ENCODE measurements at regions not wholly inside any gene's neighbourhood (a gene's known extent, or its start where the extent isn't known, plus 50 kb on each side); places are given as distances from the start of the nearest gene placed in this dataset.
"Not testable (repeated sequence)": the region's sequence is repeated elsewhere in the genome, so short reads cannot be mapped to it uniquely, and the experiment has no call there.

DNA sequence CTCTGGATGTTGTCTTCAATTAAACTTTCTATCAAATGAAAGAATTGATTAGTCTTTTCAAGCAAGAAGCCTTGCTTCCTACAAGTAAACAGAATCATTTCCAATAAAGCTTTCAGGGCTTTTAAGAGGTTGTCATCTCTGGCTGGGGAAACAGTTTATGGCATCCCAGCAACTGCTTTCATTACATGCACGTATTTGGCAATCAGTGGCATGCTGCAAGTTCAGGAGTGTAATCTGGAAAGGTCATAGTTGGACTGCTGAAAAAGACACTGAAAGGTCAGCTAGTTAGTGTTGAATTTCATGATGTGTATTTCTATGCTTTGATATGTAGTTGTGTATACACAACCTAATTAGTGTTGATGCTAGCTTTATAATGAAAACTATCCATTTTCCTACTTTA lies 332.9 kb downstream of the DSC3 start:
- DNase-seq (ENCODE audit: low read depth in 2 of 2), result no peak

- DNase-seq (ENCODE audit: low read depth in 2 of 2), result no peak
Observed at GRCh38 chr18:30705943-30706342, 336.6 kb downstream of the DSC3 start.

DNA sequence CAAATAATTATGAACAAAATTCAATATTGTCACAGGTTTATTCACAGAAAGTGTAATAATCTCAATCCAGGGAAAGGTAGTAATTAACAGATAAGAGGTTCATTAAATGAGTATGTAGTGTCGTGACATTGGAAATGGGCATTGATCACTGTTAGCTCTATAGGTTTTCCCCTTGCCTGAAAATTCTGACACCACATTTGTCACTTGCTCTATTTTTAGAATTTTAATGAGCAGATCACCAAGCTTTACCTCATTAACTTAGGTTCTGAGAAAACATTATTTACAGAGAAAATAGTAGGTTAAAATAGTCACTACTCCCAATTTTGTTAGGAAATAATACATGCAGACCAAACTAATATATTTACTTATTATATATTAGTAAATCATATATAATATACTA lies 344.0 kb downstream of the DSC3 start:
- DNase-seq (ENCODE audit: low read depth in 2 of 2), result no peak

DNA sequence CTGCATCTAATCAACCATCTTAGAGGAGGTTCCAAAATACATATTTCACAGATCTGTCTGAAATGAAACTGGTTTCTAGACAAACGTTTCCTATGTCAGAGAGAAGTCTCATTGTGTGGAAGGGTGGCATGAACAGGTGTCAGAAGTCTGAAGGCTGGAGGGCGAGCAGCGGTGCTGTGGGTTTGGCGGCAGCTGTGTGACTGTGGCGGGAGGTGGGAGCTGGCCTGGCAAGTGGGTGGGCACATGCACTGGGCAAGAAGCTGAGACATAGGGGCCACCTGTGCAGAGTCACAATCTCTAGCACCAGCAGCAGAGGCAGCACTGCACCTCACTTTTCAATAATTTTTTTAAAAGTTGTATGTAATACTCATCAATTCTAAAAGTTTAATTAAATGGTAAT lies 346.3 kb downstream of the DSC3 start:
- no peak for DNase-seq (ENCODE audit: low read depth in 2 of 2)

GRCh38 chr18:30694773-30695172 lies 347.8 kb downstream of the DSC3 start:
- DNase-seq (ENCODE audit: low read depth in 2 of 2), result no peak

- DNase-seq (ENCODE audit: low read depth in 2 of 2), result no peak
Observed at GRCh38 chr18:30689216-30689615, 353.3 kb downstream of the DSC3 start.

DNA sequence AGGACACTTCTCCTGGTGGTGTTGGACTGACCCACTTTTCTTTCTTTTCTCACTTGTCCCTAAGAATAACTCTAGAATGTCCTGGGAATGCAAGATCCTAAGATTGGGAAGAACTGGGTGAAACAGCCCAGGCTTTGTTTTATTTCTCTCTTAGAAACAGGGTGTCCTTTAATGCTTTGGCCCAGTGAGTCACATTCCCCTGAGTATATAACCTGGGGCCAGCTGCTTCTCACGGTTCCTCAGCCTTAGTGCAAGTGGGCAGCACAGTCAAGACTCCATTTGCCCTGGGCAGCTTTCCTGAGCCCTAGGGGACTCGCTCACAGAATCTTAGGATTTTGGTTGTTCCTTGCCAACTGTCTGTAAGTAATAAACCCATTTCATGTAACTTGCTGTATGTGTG lies 355.0 kb downstream of the DSC3 start:
- DNase-seq (ENCODE audit: low read depth in 2 of 2), result no peak

DNA sequence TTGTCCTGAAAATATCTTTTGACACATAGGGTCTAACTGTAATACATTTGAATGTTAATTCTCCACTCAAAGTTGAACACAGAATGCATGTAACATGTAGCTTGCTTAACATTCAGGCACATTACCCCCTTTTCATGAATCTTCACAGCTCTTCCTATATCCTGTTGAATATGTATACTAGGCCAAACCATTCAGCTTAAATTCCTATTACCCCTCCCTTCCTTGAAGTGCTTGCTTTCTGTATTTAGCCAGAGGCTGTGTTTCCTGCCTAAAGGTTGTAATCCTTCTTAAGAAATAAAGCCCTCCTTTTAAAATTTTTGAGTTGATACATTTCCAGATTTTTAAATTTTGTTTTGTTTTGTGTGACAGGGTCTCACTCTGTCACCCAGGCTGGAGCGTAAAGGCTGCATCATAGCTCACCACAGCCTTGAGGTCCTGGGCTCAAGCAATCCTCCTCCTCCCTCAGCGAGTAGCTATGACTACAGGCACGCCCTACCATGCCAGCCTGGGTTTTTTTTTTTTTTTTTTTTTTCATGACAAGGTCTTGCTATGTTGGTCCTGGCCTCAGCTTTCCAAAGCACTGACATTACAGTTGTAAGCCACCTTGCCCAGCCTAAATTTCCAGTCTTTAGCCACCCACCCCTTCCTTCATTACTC lies 357.6 kb downstream of the DSC3 start:
- no peak for DNase-seq (ENCODE audit: low read depth in 2 of 2)

GRCh38 chr18:30683836-30684235 lies 358.7 kb downstream of the DSC3 start:
- DNase-seq (ENCODE audit: low read depth in 2 of 2), result no peak

GRCh38 chr18:30682672-30683071 lies 359.9 kb downstream of the DSC3 start:
- no peak for DNase-seq (ENCODE audit: low read depth in 2 of 2)

GRCh38 chr18:30679285-30679930 lies 363.1 kb downstream of the DSC3 start:
- DNase-seq (ENCODE audit: low read depth in 2 of 2), result no peak

- DNase-seq (ENCODE audit: low read depth in 2 of 2), result not testable (repeated sequence)
Observed at GRCh38 chr18:30677813-30678212, 364.7 kb downstream of the DSC3 start.

GRCh38 chr18:30676053-30676480 lies 366.5 kb downstream of the DSC3 start:
- DNase-seq (ENCODE audit: low read depth in 2 of 2), result no peak

DNA sequence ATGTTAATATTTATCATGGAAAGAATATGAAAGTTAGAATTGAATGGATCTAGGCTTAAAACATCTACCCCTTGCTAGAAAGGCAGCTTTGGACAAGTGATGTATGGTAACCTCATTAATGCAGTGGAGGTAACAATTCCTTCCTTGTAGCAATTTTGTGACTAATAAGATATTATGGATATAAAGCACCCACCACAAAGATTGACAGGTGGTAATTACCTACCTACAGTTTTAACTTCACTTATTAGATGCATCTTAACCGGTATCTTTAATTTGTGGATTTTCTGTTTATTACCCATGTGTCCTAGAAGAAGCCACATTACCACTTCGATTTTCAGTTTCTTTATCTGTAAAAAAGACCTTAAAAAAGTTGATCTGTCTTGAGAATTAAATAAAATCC lies 367.0 kb downstream of the DSC3 start:
- DNase-seq (ENCODE audit: low read depth in 2 of 2), result no peak

DNA sequence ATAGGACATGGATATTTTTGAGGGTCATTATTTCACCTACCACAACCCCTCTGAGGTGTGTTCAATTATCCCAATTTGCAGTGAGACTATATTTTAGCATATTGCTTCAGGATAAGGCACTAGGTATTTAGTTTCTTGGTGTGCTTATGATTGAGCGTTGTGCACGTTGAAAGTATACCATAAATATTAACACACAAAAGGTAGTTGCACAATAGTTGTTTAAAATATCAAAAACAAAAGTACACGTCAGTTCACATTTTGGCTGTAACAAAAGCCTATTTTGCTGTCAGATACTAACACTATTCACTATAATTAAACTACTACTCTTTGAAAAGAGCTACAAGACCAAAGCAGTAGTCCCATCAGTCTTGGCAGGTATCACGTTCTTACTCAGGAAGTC lies 367.5 kb downstream of the DSC3 start:
- DNase-seq (ENCODE audit: low read depth in 2 of 2), result no peak

DNA sequence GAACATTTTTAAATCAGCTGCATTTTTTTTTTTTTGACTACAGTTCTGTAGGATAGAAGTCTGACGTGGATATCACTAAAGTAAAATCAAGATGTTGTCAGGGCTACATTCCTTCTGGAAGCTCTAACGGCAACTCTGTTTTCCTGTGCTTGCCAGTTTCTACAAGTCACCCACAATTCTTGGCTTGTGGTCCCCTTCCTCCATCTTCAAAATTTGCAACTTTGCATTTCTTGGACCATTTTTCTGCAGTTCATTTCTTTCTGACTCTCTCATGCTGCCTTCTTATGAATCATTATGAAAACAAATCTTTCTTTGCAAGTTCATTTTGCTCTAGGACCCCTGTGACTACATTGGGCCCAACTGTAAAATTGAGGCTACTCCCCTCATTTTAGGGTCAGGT lies 367.9 kb downstream of the DSC3 start:
- no peak for DNase-seq (ENCODE audit: low read depth in 2 of 2)

DNA sequence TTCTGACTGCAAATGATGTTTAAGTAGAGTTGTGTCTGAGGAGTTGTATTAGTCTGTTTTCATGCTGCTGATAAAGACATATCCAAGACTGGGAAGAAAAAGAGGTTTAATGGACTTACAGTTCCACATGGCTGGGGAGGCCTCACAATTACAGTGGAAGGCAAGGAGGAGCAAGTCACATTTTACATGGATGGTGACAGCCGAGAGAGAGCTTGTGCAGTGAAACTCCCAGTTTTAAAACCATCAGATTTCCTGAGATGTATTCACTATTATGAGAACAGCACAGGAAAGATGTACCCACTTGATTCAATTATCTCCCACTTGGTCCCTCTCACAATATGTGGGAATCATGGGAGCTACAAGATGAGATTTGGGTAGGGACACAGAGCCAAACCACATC lies 370.1 kb downstream of the DSC3 start:
- DNase-seq (ENCODE audit: low read depth in 2 of 2), result not testable (repeated sequence)

DNA sequence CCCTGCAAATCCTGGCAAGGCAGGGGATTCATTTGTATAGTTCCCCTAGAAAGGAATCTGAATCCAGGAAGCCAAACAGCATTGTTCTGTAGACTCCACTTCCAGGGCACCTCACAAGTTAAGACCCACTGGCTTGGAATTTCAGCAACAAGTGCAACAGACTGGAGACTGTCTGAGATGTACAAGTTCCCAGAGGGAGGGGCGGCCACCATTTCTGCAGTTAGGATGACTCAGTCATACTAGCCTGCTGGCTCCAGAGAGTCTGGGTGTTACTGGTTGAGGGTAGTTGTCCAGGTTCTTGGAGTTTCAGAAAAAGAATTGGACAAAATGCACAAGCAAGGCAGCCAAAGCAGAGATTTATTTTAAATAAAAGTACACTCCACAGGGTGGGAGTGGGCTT lies 384.2 kb downstream of the DSC3 start:
- no peak for DNase-seq (ENCODE audit: low read depth in 2 of 2)

- no peak for DNase-seq (ENCODE audit: low read depth in 2 of 2)
Observed at GRCh38 chr18:30652387-30652786, 390.2 kb downstream of the DSC3 start.

- no peak for DNase-seq (ENCODE audit: low read depth in 2 of 2)
Observed at GRCh38 chr18:30650499-30650898, 392.0 kb downstream of the DSC3 start.

DNA sequence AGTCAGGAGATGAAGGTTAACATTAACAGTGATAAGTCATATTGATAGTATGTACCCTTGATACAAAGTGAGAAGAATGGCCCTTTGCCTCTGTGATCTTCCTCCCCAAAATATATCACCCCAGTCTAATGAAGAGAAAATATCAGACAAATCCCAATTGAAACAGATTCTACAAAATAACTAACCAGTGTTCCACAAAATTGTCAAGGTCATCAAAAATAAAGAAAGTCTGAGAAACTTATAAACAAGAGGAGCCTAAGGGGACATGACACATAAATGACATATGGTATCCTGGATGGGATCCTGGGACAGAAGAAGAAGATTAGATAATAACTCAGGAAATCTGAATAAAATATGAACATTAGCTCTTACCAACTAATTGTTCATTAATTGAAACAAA lies 398.4 kb downstream of the DSC3 start:
- DNase-seq (ENCODE audit: low read depth in 2 of 2), result no peak

- DNase-seq (ENCODE audit: low read depth in 2 of 2), result no peak
Observed at GRCh38 chr18:30639361-30639760, 403.2 kb downstream of the DSC3 start.

DNA sequence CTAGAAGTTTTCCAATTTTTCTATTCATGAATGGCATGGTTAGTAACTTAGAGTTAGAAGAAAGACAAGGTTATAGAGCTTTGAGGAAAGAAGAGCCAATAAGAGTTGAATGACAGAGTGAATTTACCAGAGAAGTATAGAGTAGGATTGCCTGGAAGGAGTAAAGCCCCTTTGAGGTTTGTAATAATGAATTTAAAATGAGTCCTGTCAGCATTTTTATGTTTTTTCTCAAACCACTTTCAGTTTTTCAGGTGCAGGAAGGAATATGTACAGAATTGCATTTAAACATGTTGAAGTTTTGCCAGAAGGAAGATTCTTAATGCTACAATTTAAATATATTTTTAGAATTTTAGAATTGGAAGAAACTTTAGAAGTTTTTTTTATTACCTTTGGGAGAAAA lies 408.3 kb downstream of the DSC3 start:
- DNase-seq (ENCODE audit: low read depth in 2 of 2), result no peak

All from fibroblast of skin of left quadriceps (primary cell).